Chondrocyte (in vitro differentiated cells): ENCODE measurements at regions not wholly inside any gene's neighbourhood (a gene's known extent, or its start where the extent isn't known, plus 50 kb on each side); places are given as distances from the start of the nearest gene placed in this dataset.

ENCODE experiments used
- DNase-seq: peaks from one replicate; pipeline ENCODE4 v3.0.0; 2021; ENCODE audit warnings: mixed read lengths, low spot score
- H3K27ac Mint-ChIP-seq: one replicate; pipeline ENCODE4 v1.8.0; 2021; ENCODE audit warnings: mild to moderate bottlenecking, moderate library complexity, mixed read lengths; ENCODE audit not compliant: unreplicated experiment
- H3K27me3 Mint-ChIP-seq: 2 replicates; pipeline ENCODE4 v1.8.0; 2021; ENCODE audit warnings: low read depth, mixed read lengths
- H3K36me3 Mint-ChIP-seq: 2 replicates; pipeline ENCODE4 v1.8.0; 2021; ENCODE audit warnings: low read depth, mixed read lengths
- H3K4me1 Mint-ChIP-seq: 2 replicates; pipeline ENCODE4 v1.8.0; 2021; ENCODE audit warnings: low read depth, mild to moderate bottlenecking, mixed read lengths
- H3K4me3 Mint-ChIP-seq: one replicate; pipeline ENCODE4 v1.8.0; 2021; ENCODE audit warnings: mild to moderate bottlenecking, moderate library complexity, mixed read lengths; ENCODE audit not compliant: unreplicated experiment
- H3K9me3 Mint-ChIP-seq: 2 replicates; pipeline ENCODE4 v1.8.0; 2021; ENCODE audit warnings: low read depth, mixed read lengths
- TF ChIP-seq, protein P1 (sequence below): fragments of 200-600 bp; sonication (generic); IDR thresholded peaks from 2 replicates; pipeline ENCODE4 v1.5.0; 2021; ENCODE audit warnings: antibody characterized with exemption, mild to moderate bottlenecking, moderate library complexity

DNA sequence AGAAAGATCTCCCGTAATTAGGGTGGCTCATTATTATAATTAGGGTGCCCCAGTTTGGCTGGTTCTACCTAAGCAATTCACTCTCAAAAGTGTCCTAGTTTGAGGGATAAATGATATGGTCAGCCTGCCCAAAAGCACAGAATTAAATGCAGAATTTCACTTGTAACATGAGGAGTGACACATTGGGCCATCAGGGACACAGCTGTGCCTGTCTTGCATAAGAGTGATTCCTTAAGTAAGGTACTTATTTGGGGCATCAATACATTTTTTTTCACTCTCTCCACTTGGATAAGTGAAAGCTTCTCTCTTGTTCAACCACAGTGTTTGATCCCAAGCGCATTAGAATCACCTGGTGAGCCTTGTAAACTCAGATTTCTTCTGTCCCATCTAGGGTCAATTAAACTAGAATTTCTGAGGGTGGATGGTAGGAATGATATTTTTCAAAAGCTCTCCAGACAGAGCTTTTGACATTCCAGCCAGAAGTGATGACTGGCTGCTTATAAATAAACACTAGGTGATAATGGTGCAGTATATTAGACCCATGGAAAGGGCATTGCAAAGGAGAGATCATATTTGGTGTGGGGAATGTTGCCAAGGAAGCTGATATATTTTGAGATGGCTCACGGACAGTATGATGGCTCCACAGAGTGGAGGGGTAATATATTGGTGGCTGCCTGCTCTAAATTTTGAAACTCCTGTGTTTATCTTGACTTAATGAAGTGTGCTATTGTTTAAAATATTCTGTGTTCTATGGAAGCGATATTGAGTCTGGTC, 458.1 kb upstream of the RASGRP1 start:
- H3K9me3 Mint-ChIP-seq: peaks cover 3% of the 10 kb centered on the region
- TF ChIP-seq, protein P1, sequence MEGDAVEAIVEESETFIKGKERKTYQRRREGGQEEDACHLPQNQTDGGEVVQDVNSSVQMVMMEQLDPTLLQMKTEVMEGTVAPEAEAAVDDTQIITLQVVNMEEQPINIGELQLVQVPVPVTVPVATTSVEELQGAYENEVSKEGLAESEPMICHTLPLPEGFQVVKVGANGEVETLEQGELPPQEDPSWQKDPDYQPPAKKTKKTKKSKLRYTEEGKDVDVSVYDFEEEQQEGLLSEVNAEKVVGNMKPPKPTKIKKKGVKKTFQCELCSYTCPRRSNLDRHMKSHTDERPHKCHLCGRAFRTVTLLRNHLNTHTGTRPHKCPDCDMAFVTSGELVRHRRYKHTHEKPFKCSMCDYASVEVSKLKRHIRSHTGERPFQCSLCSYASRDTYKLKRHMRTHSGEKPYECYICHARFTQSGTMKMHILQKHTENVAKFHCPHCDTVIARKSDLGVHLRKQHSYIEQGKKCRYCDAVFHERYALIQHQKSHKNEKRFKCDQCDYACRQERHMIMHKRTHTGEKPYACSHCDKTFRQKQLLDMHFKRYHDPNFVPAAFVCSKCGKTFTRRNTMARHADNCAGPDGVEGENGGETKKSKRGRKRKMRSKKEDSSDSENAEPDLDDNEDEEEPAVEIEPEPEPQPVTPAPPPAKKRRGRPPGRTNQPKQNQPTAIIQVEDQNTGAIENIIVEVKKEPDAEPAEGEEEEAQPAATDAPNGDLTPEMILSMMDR: peak; percentile 14
- H3K36me3 Mint-ChIP-seq: no peaks in the 10 kb centered on the region
- H3K4me3 Mint-ChIP-seq: no peak overlapping the region
- H3K27me3 Mint-ChIP-seq: no peaks in the 10 kb centered on the region
- no peak for DNase-seq
- peaks cover 41% of the 10 kb centered on the region for H3K4me1 Mint-ChIP-seq
- H3K27ac Mint-ChIP-seq: no peak overlapping the region

DNA sequence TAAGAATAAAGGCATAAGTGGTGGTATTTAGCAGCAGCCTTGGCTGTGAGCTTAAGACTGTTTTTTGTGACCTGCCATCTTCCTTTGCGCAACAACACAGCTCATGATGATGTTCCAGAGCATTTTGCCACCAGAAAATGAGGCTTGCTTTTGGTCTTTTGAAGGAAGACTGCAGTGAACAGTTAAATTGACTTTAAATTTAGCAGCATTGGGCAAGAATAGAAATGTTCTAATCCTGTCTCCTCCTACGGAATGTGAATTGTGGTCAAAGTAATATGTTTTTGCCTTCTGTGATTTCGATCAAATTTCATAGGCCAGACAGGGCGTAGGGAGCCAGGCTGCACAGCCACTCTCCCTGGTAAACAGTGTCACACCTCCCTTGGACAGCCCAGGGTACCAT, 460.7 kb upstream of the RASGRP1 start:
- Mint-ChIP-seq H3K36me3 (no peaks in the 10 kb centered on the region), H3K27ac (peak overlapping the region; percentile 82), H3K4me3 (no peak overlapping the region), H3K27me3 (no peaks in the 10 kb centered on the region), H3K4me1 (peaks cover 37% of the 10 kb centered on the region), H3K9me3 (peaks cover 3% of the 10 kb centered on the region)
- DNase-seq: no peak
- TF ChIP-seq, protein P1: no peak

DNA sequence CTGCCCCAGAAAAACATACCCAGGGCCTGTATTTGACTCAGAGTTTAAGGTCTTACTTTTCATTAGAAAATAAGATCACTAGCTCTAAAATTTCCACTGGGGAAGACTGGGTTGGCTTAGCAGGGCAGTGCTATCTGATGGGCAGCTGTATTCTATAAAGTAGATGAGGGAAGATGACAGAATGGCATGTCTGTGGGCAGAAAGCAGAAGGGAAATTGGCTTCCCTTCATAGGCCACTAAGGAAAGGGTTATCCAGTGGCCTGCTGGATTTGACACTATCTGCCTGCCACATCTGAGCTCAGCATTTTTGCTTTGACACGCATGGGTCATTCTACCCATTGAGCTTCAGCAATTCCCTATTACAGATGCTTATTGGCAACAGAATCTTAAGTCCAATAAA, 461.3 kb upstream of the RASGRP1 start:
- Mint-ChIP-seq H3K27me3 (no peaks in the 10 kb centered on the region), H3K27ac (peak overlapping the region; percentile 82), H3K4me3 (no peak overlapping the region), H3K9me3 (peaks cover 2% of the 10 kb centered on the region), H3K4me1 (peaks cover 43% of the 10 kb centered on the region), H3K36me3 (no peaks in the 10 kb centered on the region)
- no peak for DNase-seq
- TF ChIP-seq, protein P1: no peak

DNA sequence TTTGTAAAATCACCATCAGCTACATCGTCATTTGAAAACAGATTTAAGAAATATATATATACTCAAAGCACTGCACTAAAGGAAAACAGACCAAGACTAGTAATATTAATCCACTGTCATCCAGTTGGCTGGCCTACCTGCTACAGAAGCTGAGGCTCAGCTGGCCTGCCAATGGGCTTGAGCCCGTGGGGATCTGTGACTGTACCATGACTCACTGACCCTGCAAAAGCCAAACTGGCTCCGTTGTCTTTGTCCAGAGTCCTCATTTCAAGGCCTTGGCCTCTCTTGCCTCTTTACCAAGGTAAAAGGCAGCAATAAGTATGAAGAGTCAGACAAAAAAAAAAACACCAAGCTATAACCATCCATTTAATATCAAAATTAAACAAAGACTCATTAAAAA, 463.5 kb upstream of the RASGRP1 start:
- H3K4me1 Mint-ChIP-seq: peaks cover 37% of the 10 kb centered on the region
- no peak overlapping the region for H3K4me3 Mint-ChIP-seq
- no peaks in the 10 kb centered on the region for H3K36me3 Mint-ChIP-seq
- TF ChIP-seq, protein P1: no peak
- H3K9me3 Mint-ChIP-seq: no peaks in the 10 kb centered on the region
- no peaks in the 10 kb centered on the region for H3K27me3 Mint-ChIP-seq
- no peak for DNase-seq
- H3K27ac Mint-ChIP-seq: no peak overlapping the region

DNA sequence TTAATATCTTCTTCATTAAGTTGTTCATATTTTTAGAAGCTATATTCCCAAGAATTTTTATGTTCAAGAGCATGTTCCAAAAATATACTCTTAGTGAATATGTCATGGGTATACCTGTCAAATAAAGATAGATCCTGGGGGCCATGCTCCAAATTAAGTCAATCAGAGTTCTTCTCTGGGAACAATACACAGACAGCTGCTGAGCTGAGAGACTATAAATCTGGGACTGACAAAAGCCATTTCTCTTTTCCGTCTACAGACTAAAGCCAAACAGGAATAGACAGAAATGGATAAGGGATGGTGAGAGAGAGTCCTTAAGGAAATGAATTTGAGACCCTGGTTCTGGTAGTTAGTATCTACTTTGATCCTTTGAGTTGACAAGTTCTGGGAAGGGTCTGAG, 465.1 kb upstream of the RASGRP1 start:
- H3K9me3 Mint-ChIP-seq: no peaks in the 10 kb centered on the region
- peaks cover 27% of the 10 kb centered on the region for H3K4me1 Mint-ChIP-seq
- no peaks in the 10 kb centered on the region for H3K36me3 Mint-ChIP-seq
- no peak overlapping the region for H3K27ac Mint-ChIP-seq
- no peak overlapping the region for H3K4me3 Mint-ChIP-seq
- TF ChIP-seq, protein P1: no peak
- DNase-seq: no peak
- no peaks in the 10 kb centered on the region for H3K27me3 Mint-ChIP-seq
